ENCODE measurements at regions not wholly inside any gene's neighbourhood (a gene's known extent, or its start where the extent isn't known, plus 50 kb on each side); places are given as distances from the start of the nearest gene placed in this dataset.

DNA sequence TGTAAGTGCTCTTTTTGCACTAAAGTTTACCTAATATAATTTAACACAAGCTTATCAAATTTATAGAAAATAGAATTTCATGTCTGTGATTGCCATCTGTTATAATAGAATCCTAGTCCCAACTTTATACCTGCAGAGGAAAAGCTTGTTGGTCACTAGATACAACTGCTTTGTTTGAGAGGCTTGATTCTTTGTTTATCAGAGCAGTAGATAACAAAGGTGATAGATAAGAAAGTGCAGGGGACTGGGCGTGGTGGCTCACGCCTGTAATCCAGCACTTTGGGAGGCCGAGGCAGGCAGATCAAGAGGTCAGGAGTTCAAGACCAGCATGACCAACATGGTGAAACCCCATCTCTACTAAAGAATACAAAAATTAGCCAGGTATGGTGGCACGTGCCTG lies 528.0 kb downstream of the STK39 start:
- POLR2A ChIA-PET = no interaction called here
- BruUV-seq (replicated peaks) = no TSS peak
- DNase-seq (ENCODE audit: low read depth, low spot score) (no peak), ATAC-seq (no peak)
- no peak overlapping the region for H3K4me3 ChIP-seq (ENCODE audit: low read depth in 2 of 2, low read length in 2 of 2)
- no peaks in the 10 kb centered on the region for H3K4me1 ChIP-seq (ENCODE audit: control insufficient read depth, insufficient read depth, low read length)
- in situ Hi-C loops (cut with HindIII; ENCODE audit: low pct_unique_long_range_greater_than_20kb, low sequenced_read_pairs) = no loop called here
- H3K27ac ChIP-seq (ENCODE audit: low read length) = no peak overlapping the region
- H3K9me3 ChIP-seq (ENCODE audit: control insufficient read depth, insufficient read depth, low read depth, low read length) = no peaks in the 10 kb centered on the region
- no peaks in the 10 kb centered on the region for H3K36me3 ChIP-seq (ENCODE audit: control insufficient read depth, insufficient read depth, low read length)
- CTCF ChIA-PET = no interaction called here
- H3K27me3 ChIP-seq (ENCODE audit: control insufficient read depth, insufficient read depth, low read length) = no peaks in the 10 kb centered on the region
- TF ChIP-seq SIN3A (IDR thresholded peaks at IDR 0.05; ENCODE audit: borderline replicate concordance, insufficient read depth, low read depth, low read length) (no peak), TCF7L2 (IDR thresholded peaks at IDR 0.05; ENCODE audit: low read depth, low read length) (no peak), POLR2AphosphoS5 (IDR thresholded peaks at IDR 0.05; ENCODE audit: low read depth, low read length) (no peak)
- TF ChIP-seq, protein P1, sequence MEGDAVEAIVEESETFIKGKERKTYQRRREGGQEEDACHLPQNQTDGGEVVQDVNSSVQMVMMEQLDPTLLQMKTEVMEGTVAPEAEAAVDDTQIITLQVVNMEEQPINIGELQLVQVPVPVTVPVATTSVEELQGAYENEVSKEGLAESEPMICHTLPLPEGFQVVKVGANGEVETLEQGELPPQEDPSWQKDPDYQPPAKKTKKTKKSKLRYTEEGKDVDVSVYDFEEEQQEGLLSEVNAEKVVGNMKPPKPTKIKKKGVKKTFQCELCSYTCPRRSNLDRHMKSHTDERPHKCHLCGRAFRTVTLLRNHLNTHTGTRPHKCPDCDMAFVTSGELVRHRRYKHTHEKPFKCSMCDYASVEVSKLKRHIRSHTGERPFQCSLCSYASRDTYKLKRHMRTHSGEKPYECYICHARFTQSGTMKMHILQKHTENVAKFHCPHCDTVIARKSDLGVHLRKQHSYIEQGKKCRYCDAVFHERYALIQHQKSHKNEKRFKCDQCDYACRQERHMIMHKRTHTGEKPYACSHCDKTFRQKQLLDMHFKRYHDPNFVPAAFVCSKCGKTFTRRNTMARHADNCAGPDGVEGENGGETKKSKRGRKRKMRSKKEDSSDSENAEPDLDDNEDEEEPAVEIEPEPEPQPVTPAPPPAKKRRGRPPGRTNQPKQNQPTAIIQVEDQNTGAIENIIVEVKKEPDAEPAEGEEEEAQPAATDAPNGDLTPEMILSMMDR (IDR thresholded peaks at IDR 0.05) = no peak
- TF ChIP-seq, protein P2, sequence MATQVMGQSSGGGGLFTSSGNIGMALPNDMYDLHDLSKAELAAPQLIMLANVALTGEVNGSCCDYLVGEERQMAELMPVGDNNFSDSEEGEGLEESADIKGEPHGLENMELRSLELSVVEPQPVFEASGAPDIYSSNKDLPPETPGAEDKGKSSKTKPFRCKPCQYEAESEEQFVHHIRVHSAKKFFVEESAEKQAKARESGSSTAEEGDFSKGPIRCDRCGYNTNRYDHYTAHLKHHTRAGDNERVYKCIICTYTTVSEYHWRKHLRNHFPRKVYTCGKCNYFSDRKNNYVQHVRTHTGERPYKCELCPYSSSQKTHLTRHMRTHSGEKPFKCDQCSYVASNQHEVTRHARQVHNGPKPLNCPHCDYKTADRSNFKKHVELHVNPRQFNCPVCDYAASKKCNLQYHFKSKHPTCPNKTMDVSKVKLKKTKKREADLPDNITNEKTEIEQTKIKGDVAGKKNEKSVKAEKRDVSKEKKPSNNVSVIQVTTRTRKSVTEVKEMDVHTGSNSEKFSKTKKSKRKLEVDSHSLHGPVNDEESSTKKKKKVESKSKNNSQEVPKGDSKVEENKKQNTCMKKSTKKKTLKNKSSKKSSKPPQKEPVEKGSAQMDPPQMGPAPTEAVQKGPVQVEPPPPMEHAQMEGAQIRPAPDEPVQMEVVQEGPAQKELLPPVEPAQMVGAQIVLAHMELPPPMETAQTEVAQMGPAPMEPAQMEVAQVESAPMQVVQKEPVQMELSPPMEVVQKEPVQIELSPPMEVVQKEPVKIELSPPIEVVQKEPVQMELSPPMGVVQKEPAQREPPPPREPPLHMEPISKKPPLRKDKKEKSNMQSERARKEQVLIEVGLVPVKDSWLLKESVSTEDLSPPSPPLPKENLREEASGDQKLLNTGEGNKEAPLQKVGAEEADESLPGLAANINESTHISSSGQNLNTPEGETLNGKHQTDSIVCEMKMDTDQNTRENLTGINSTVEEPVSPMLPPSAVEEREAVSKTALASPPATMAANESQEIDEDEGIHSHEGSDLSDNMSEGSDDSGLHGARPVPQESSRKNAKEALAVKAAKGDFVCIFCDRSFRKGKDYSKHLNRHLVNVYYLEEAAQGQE (IDR thresholded peaks at IDR 0.05; ENCODE audit: insufficient read depth in 1 of 2, low read depth in 2 of 2, low read length in 1 of 2) = no peak
- intact Hi-C loops (cut with micrococcal nuclease; ENCODE audit: unreplicated experiment) = no loop called here

DNA sequence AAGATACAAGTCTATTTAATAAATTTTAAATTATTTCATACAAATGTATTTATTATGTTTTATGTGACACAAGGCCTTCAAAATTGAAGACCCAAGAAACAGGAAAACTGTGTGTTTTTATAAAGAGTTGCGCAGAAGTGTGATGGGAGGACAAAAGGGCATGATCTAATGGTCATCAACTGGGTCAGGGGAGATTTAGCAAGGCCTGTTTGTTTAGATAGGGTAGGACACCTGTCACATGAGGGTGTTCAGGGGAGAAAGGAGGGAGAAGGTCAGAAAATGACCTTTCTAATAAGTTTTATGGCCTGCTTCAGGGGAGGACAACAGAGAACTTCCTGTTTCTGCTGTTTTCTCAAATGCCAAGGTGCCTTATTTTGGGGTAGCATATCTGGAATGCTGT lies 528.8 kb downstream of the STK39 start:
- Histone ChIP-seq H3K27ac (ENCODE audit: low read length) (no peak overlapping the region), H3K27me3 (ENCODE audit: control insufficient read depth, insufficient read depth, low read length) (no peaks in the 10 kb centered on the region), H3K36me3 (ENCODE audit: control insufficient read depth, insufficient read depth, low read length) (no peaks in the 10 kb centered on the region), H3K4me3 (ENCODE audit: low read depth in 2 of 2, low read length in 2 of 2) (no peak overlapping the region), H3K9me3 (ENCODE audit: control insufficient read depth, insufficient read depth, low read depth, low read length) (no peaks in the 10 kb centered on the region), H3K4me1 (ENCODE audit: control insufficient read depth, insufficient read depth, low read length) (no peaks in the 10 kb centered on the region)
- TF ChIP-seq SIN3A (IDR thresholded peaks at IDR 0.05; ENCODE audit: borderline replicate concordance, insufficient read depth, low read depth, low read length) = no peak
- TF ChIP-seq POLR2AphosphoS5 (IDR thresholded peaks at IDR 0.05; ENCODE audit: low read depth, low read length) = no peak
- no peak for TF ChIP-seq TCF7L2 (IDR thresholded peaks at IDR 0.05; ENCODE audit: low read depth, low read length)
- TF ChIP-seq, protein P1 (IDR thresholded peaks at IDR 0.05) = no peak
- no peak for ATAC-seq
- no peak for DNase-seq (ENCODE audit: low read depth, low spot score)
- CTCF ChIA-PET = no interaction called here
- POLR2A ChIA-PET = no interaction called here
- in situ Hi-C loops (cut with HindIII; ENCODE audit: low pct_unique_long_range_greater_than_20kb, low sequenced_read_pairs) (no loop called here), intact Hi-C loops (cut with micrococcal nuclease; ENCODE audit: unreplicated experiment) (no loop called here)
- no TSS peak for BruUV-seq (replicated peaks)
